SK-N-SH (cell line): ENCODE measurements at regions not wholly inside any gene's neighbourhood (a gene's known extent, or its start where the extent isn't known, plus 50 kb on each side); places are given as distances from the start of the nearest gene placed in this dataset.

Source experiments
- CTCF ChIA-PET: fragments of 300-600, 350-600 bp; formaldehyde crosslinking; extraction: SDS; loops from one replicate; lab custom pipeline; 2021; lab: Yijun Ruan, JAX
- POLR2A ChIA-PET: fragments of 350-600 bp; sonication (Branson Sonifier 250); formaldehyde crosslinking; extraction: SDS; loops from one replicate; lab custom pipeline; 2020; ENCODE audit warnings: antibody characterized with exemption, inconsistent platforms; lab: Yijun Ruan, JAX
- DNase-seq: peaks from one replicate; pipeline ENCODE4 v3.0.0; 2012
- H2AFZ ChIP-seq: fragments of 200-600 bp; sonication (generic); 2 replicates; pipeline ENCODE4 v1.8.1; 2016; ENCODE audit warnings: antibody characterized with exemption, mild to moderate bottlenecking, low read depth
- H3F3A ChIP-seq: fragments of 200-600 bp; sonication (generic); replicated peaks from 2 replicates; pipeline ENCODE3; 2016; ENCODE audit warnings: antibody characterized with exemption, mild to moderate bottlenecking; ENCODE audit not compliant: insufficient read depth
- H3K27ac ChIP-seq, 2 experiments: fragments of 200-500 bp in 1 of 2; fragments of 200-600 bp in 1 of 2; sonication (Bioruptor generic) in 1 of 2; sonication (generic), shearing (Covaris generic) in 1 of 2; 2 replicates each; pipeline versions ENCODE4 v1.5.1 to v1.6.1; 2014 to 2016; ENCODE audit warnings: low read depth in 2 of 2, inconsistent platforms in 1 of 2, low read length in 1 of 2, mild to moderate bottlenecking in 1 of 2, mixed read lengths in 1 of 2
- H3K27me3 ChIP-seq: fragments of 200-600 bp; sonication (generic), shearing (Covaris generic); 2 replicates; pipeline ENCODE4 v1.6.1; 2016; ENCODE audit warnings: mixed run types; ENCODE audit not compliant: insufficient read depth
- H3K36me3 ChIP-seq, 2 experiments: fragments of 200-500 bp in 1 of 2; fragments of 200-600 bp in 1 of 2; sonication (Bioruptor generic) in 1 of 2; sonication (generic) in 1 of 2; replicated peaks in 1 of 2; 2 replicates each; pipeline versions ENCODE3 to v1.5.1; 2014 to 2016; ENCODE audit warnings: low read length in 1 of 2, mild to moderate bottlenecking in 1 of 2; ENCODE audit not compliant: insufficient read depth in 2 of 2, control insufficient read depth in 1 of 2
- H3K4me1 ChIP-seq, 2 experiments: fragments of 200-500 bp in 1 of 2; fragments of 200-600 bp in 1 of 2; sonication (Bioruptor generic) in 1 of 2; sonication (generic), shearing (Covaris generic) in 1 of 2; 2 replicates each; pipeline versions ENCODE4 v1.5.1 to v1.6.1; 2014 to 2016; ENCODE audit warnings: low read depth in 1 of 2, low read length in 1 of 2, mixed run types in 1 of 2; ENCODE audit not compliant: insufficient read depth in 2 of 2, control insufficient read depth in 1 of 2
- H3K4me2 ChIP-seq: fragments of 200-600 bp; sonication (generic), shearing (Covaris generic); 2 replicates; pipeline ENCODE4 v1.6.1; 2017; ENCODE audit warnings: mixed run types
- H3K4me3 ChIP-seq, 2 experiments: fragments of 200-500 bp in 1 of 2; fragments of 200-600 bp in 1 of 2; sonication (Bioruptor generic) in 1 of 2; sonication (generic), shearing (Covaris generic) in 1 of 2; 2 replicates each; pipeline versions ENCODE4 v1.5.1 to v1.8.1; 2014 to 2016; ENCODE audit warnings: low read depth in 2 of 2, inconsistent platforms in 1 of 2, low read length in 1 of 2, mild to moderate bottlenecking in 1 of 2, mixed read lengths in 1 of 2, moderate library complexity in 1 of 2
- H3K79me2 ChIP-seq: fragments of 200-600 bp; sonication (generic); 2 replicates; pipeline ENCODE4 v1.8.1; 2017; ENCODE audit warnings: mild to moderate bottlenecking; ENCODE audit not compliant: insufficient read depth
- H3K9ac ChIP-seq: fragments of 200-600 bp; sonication (generic); 2 replicates; pipeline ENCODE4 v1.6.1; 2017; ENCODE audit warnings: mixed run types
- H3K9me2 ChIP-seq: fragments of 200-600 bp; sonication (generic); 2 replicates; pipeline ENCODE4 v1.6.1; 2017; ENCODE audit warnings: mixed run types
- H3K9me3 ChIP-seq: fragments of 200-600 bp; sonication (generic); 2 replicates; pipeline ENCODE4 v1.6.1; 2017; ENCODE audit warnings: mixed run types, mild to moderate bottlenecking, moderate library complexity
- H4K20me1 ChIP-seq: fragments of 200-600 bp; sonication (generic); 2 replicates; pipeline ENCODE4 v1.6.1; 2017; ENCODE audit warnings: mild to moderate bottlenecking, mixed run types; ENCODE audit not compliant: insufficient read depth
- ELF1 ChIP-seq: IDR thresholded peaks from 2 replicates; pipeline ENCODE4 v1.4.0; 2012
- FOSL2 ChIP-seq: IDR thresholded peaks from 2 replicates; pipeline ENCODE4 v1.4.0; 2012; ENCODE audit warnings: low read depth, mild to moderate bottlenecking, moderate library complexity, borderline replicate concordance
- FOXJ3 ChIP-seq: sonication (generic); formaldehyde crosslinking; IDR thresholded peaks from 2 replicates; pipeline ENCODE4 v1.5.1; 2020; ENCODE audit warnings: mild to moderate bottlenecking, missing genetic modification reagents
- FOXM1 ChIP-seq: IDR thresholded peaks from 2 replicates; pipeline ENCODE4 v1.4.0; 2012; ENCODE audit warnings: low read depth, mild to moderate bottlenecking
- GATA2 ChIP-seq: sonication (generic); formaldehyde crosslinking; IDR thresholded peaks from 2 replicates; pipeline ENCODE4 v1.5.0; 2020; ENCODE audit warnings: mild to moderate bottlenecking, missing genetic modification reagents
- JUND ChIP-seq: IDR thresholded peaks from 2 replicates; pipeline ENCODE4 v1.4.0; 2012
- MXI1 ChIP-seq: IDR thresholded peaks from 2 replicates; pipeline ENCODE4 v1.6.1; 2012; ENCODE audit warnings: mild to moderate bottlenecking, low read depth, low read length, improper control_type of control experiment
- RAD21 ChIP-seq: IDR thresholded peaks from 2 replicates; pipeline ENCODE4 v1.6.1; 2012; ENCODE audit warnings: mild to moderate bottlenecking, low read length
- RCOR1 ChIP-seq: fragments of 150-350 bp; IDR thresholded peaks from 2 replicates; pipeline ENCODE4 v1.6.1; 2017; ENCODE audit warnings: antibody characterized with exemption, low read length
- RFX5 ChIP-seq: IDR thresholded peaks from 2 replicates; pipeline ENCODE4 v1.6.1; 2012; ENCODE audit warnings: mild to moderate bottlenecking, improper control_type of control experiment, low read length
- SIN3A ChIP-seq: IDR thresholded peaks from 2 replicates; pipeline ENCODE4 v1.6.1; 2012; ENCODE audit warnings: low read depth, mild to moderate bottlenecking, low read length, moderate library complexity, borderline replicate concordance
- TAF1 ChIP-seq: IDR thresholded peaks from 2 replicates; pipeline ENCODE4 v1.6.1; 2012; ENCODE audit warnings: low read depth, mild to moderate bottlenecking, low read length, moderate library complexity, borderline replicate concordance
- TCF12 ChIP-seq: IDR thresholded peaks from 2 replicates; pipeline ENCODE4 v1.4.0; 2012
- USF2 ChIP-seq: fragments of 150-350 bp; IDR thresholded peaks from 2 replicates; pipeline ENCODE4 v1.6.1; 2017; ENCODE audit warnings: antibody characterized with exemption, low read length, low read depth, borderline replicate concordance
- ZBTB33 ChIP-seq: IDR thresholded peaks from 2 replicates; pipeline ENCODE4 v1.4.0; 2012; ENCODE audit warnings: low read depth, borderline replicate concordance
- WGBS: methylation state at CpG from one replicate; pipeline ENCODE4 v1.1.6; 2017; ENCODE audit warnings: low lambda C conversion rate; 5-methylcytosine and 5-hydroxymethylcytosine counted together
- TF ChIP-seq, protein P1 (sequence below): fragments of 150-350 bp; IDR thresholded peaks from 2 replicates; pipeline ENCODE4 v1.6.1; 2016; ENCODE audit warnings: mild to moderate bottlenecking, low read depth, low read length
- TF ChIP-seq, protein P2 (sequence below): IDR thresholded peaks from 2 replicates; pipeline ENCODE4 v1.4.0; 2012; ENCODE audit warnings: low read depth, borderline replicate concordance
- TF ChIP-seq, protein P3 (sequence below): IDR thresholded peaks from 2 replicates; pipeline ENCODE4 v1.4.0; 2012; ENCODE audit warnings: low read depth

- no peaks in the 10 kb centered on the region for H3K36me3 ChIP-seq
- TF ChIP-seq JUND (no peak), RFX5 (no peak), GATA2 (CRISPR knock-in tag) (no peak), TAF1 (no peak), FOXJ3 (CRISPR knock-in tag) (no peak), RCOR1 (no peak)
- TF ChIP-seq, protein P1, sequence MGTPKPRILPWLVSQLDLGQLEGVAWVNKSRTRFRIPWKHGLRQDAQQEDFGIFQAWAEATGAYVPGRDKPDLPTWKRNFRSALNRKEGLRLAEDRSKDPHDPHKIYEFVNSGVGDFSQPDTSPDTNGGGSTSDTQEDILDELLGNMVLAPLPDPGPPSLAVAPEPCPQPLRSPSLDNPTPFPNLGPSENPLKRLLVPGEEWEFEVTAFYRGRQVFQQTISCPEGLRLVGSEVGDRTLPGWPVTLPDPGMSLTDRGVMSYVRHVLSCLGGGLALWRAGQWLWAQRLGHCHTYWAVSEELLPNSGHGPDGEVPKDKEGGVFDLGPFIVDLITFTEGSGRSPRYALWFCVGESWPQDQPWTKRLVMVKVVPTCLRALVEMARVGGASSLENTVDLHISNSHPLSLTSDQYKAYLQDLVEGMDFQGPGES = no peak
- no peak overlapping the region for H3K9ac ChIP-seq
- H3K27ac ChIP-seq = no peak overlapping the region
- H3K79me2 ChIP-seq = no peaks in the 10 kb centered on the region
- H3K9me3 ChIP-seq = no peaks in the 10 kb centered on the region
- H3K9me2 ChIP-seq = no peaks in the 10 kb centered on the region
- H3K27me3 ChIP-seq = no peaks in the 10 kb centered on the region
- H3K4me2 ChIP-seq = no peak overlapping the region
- no peak overlapping the region for H2AFZ ChIP-seq
- H3K4me3 ChIP-seq = no peak overlapping the region
- H4K20me1 ChIP-seq = no peaks in the 10 kb centered on the region
- POLR2A ChIA-PET = no interaction called here
- H3K4me1 ChIP-seq = no peaks in the 10 kb centered on the region
- DNase-seq = no peak
- no peaks in the 10 kb centered on the region for H3F3A ChIP-seq
- 27% methylated on average over 2 of the region's 2 CpGs for WGBS
- CTCF ChIA-PET = no interaction called here
These were observed 69.2 kb upstream of the FAT1 start for GRCh38 chr4:186792728-186793366.

DNA sequence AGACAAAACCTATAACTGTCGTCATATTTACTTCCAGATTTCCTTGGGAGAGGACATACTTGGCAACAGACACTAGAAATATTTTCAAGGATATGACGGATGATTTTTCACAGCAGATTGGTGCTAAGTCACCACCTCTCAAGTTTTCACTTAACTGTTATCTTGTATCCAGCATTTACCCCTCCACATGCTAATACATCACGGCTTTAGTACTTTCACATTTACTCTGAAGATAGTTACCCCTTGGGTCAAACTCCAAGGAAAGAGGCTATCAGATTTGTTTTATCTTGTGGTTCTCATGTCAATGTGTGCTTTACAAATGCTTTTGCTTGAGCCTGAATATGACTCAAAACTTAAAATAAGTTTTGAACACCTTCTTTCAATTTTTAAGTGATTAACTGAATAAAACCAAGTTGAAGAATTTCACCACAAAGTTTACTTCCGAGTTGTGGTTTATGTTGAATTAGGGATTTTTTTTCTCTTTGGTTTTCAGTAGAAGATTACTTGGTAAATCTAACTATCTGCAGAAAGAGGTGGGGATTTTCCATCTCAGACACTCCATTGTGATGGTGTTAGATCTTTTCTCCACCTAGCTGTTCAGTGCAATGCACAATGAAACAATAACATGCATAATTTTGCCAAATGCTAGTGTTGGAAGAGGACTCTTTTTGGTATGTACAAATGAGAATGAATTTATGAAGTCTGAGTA lies 75.4 kb upstream of the FAT1 start:
- Histone ChIP-seq H3K9ac (no peak overlapping the region), H3F3A (no peaks in the 10 kb centered on the region), H3K9me3 (no peaks in the 10 kb centered on the region), H3K4me2 (no peak overlapping the region), H3K79me2 (no peaks in the 10 kb centered on the region), H4K20me1 (no peaks in the 10 kb centered on the region), H3K27ac (no peak overlapping the region), H2AFZ (no peak overlapping the region), H3K9me2 (no peaks in the 10 kb centered on the region), H3K36me3 (no peaks in the 10 kb centered on the region), H3K4me3 (no peak overlapping the region), H3K4me1 (no peaks in the 10 kb centered on the region), H3K27me3 (no peaks in the 10 kb centered on the region)
- DNase-seq = no peak
- POLR2A ChIA-PET = no interaction called here
- CTCF ChIA-PET = no interaction called here
- TF ChIP-seq SIN3A (no peak), FOXM1 (no peak), RAD21 (no peak), ELF1 (no peak), GATA2 (CRISPR knock-in tag) (no peak), ZBTB33 (no peak), MXI1 (no peak), TAF1 (no peak), FOSL2 (no peak), USF2 (no peak), TCF12 (no peak)
- TF ChIP-seq, protein P1 = no peak
- TF ChIP-seq, protein P2, sequence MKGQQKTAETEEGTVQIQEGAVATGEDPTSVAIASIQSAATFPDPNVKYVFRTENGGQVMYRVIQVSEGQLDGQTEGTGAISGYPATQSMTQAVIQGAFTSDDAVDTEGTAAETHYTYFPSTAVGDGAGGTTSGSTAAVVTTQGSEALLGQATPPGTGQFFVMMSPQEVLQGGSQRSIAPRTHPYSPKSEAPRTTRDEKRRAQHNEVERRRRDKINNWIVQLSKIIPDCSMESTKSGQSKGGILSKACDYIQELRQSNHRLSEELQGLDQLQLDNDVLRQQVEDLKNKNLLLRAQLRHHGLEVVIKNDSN = no peak
- TF ChIP-seq, protein P3, sequence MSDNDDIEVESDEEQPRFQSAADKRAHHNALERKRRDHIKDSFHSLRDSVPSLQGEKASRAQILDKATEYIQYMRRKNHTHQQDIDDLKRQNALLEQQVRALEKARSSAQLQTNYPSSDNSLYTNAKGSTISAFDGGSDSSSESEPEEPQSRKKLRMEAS = no peak
- WGBS = 36% methylated on average over 4 of the region's 4 CpGs
